GM19239 (cell line): ENCODE measurements at regions not wholly inside any gene's neighbourhood (a gene's known extent, or its start where the extent isn't known, plus 50 kb on each side); places are given as distances from the start of the nearest gene placed in this dataset.
"Not testable (repeated sequence)": the region's sequence is repeated elsewhere in the genome, so short reads cannot be mapped to it uniquely, and the experiment has no call there.

ENCODE experiments used
- DNase-seq: peaks from one replicate; pipeline ENCODE4 v3.0.0; 2011; ENCODE audit warnings: low spot score; ENCODE audit not compliant: insufficient read length
- FAIRE-seq: peaks from 2 replicates; lab custom pipeline; 2011; peaks lifted over from hg19 to GRCh38; lab: Jason Lieb, UNC

DNA sequence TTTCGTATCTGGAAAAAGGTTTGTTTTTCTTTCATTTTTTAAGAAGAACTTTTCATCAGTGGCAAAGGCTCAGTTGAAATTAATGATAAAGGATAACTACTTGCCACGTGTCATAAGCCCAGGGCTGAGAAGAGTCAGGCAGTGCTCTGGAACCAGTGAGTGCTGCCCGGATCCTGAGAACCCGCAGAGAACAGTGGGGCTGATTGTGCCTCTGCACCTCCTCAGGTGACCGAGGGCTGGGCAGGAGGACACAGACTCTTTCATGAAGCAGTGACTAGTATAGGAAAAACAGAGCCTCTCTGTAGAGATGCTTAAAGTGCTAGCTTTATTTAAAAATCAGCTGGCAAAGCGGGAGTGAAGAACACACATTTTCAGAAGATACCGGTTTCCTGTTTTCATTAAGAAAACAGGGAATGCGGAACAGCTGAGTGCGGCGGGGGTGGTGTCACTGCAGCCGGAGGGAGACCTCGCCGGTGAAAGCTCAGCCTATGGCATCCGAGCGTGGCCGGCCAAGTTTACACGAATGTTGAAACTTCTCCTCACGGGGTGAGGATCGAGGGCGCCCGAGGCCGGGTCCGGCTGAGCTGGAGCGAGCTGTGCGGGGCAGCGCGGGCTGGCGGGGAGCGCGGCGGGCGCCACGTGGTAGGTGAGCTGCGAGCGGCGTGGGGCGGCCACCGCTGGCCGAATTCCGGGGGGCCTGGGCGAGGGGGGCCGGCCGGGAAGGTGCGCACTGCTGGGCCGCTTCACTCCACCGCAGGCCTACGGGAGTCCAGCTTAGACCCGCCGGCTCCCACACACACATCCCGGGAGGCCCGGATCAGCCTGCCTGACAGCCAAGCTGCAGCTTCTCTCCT lies 134.7 kb upstream of the DMRT1 start:
- peak; percentile 17 for DNase-seq
- FAIRE-seq, result no peak

DNA sequence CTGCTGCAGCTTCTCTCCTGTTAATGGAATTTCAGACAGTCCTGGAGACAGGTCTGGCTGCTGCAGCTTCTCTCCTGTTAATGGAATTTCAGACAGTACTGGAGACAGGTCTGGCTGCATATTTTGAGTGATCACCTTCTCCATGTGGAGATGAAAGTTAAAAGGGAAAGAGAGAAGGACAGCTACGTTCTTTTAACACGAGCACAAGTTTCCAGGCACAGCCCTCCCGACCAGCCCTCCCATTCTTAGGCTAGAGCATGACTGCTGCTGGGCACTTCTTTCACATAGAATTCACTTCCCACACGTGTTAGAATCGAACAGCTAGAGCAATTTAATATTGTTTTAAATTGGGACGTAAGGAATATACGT lies 133.3 kb upstream of the DMRT1 start:
- no peak for FAIRE-seq
- no peak for DNase-seq

- DNase-seq (no peak), FAIRE-seq (no peak)
These were observed 132.7 kb upstream of the DMRT1 start for GRCh38 chr9:708551-709432.

GRCh38 chr9:710951-711745 lies 130.3 kb upstream of the DMRT1 start:
- FAIRE-seq (no peak), DNase-seq (no peak)

- no peak for DNase-seq
- FAIRE-seq, result no peak
These were observed 129.5 kb upstream of the DMRT1 start for GRCh38 chr9:711761-712553.

GRCh38 chr9:712643-713042 lies 128.9 kb upstream of the DMRT1 start:
- FAIRE-seq (no peak), DNase-seq (no peak)

GRCh38 chr9:713091-713490 lies 128.4 kb upstream of the DMRT1 start:
- DNase-seq (no peak), FAIRE-seq (no peak)

- FAIRE-seq (no peak), DNase-seq (no peak)
These were observed 126.8 kb upstream of the DMRT1 start for GRCh38 chr9:714675-715074.

DNA sequence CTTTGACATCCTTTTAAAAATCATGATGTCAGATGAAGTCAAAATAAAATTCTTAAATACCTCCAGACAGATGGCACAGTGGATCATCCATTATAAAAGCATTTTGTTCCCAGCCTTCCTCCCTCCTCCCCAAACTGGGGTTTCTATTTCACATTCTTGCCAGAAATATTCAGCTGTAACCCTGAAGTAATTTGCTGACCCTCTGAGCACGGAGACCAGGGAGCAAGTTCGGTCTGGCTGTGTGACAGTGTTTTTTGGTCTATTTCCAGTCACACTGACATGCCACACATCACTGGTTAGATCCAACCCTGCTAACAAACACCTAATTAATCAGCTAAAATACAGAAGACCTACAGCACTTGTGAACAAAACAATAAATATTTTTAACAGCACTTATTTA lies 126.2 kb upstream of the DMRT1 start:
- no peak for FAIRE-seq
- no peak for DNase-seq

GRCh38 chr9:715743-716400 lies 125.6 kb upstream of the DMRT1 start:
- FAIRE-seq, result no peak

GRCh38 chr9:717722-718121 lies 123.8 kb upstream of the DMRT1 start:
- DNase-seq (no peak), FAIRE-seq (no peak)

More at GRCh38 chr9:715743-716400, 125.6 kb upstream of the DMRT1 start:
- no peak for DNase-seq

GRCh38 chr9:720239-720881 lies 121.1 kb upstream of the DMRT1 start:
- no peak for FAIRE-seq
- no peak for DNase-seq

- FAIRE-seq (no peak), DNase-seq (no peak)
These were observed 119.0 kb upstream of the DMRT1 start for GRCh38 chr9:722388-722980.

GRCh38 chr9:724461-724860 lies 117.0 kb upstream of the DMRT1 start:
- not testable (repeated sequence) for DNase-seq, FAIRE-seq

- FAIRE-seq (no peak), DNase-seq (no peak)
These were observed 115.5 kb upstream of the DMRT1 start for GRCh38 chr9:726005-726404.

DNA sequence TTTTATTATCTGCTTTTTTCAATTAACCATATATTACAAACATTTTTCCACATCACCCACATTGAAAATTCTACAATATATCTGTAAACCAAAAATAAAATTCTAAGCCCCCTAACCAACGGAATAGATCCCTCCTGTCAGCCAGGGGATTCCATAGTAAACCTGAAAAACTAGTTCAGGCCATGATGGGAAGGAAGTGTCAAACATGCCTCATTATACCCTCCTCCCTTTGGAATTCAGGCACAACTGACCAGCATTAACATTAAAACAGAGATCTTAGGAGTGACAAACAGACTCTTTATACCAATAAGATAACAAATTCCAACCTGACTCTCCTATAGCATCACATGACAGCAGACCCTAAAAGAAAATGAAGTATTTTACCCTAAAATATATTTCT lies 113.7 kb upstream of the DMRT1 start:
- FAIRE-seq (no peak), DNase-seq (no peak)

GRCh38 chr9:728535-728934 lies 113.0 kb upstream of the DMRT1 start:
- no peak for FAIRE-seq
- no peak for DNase-seq

DNA sequence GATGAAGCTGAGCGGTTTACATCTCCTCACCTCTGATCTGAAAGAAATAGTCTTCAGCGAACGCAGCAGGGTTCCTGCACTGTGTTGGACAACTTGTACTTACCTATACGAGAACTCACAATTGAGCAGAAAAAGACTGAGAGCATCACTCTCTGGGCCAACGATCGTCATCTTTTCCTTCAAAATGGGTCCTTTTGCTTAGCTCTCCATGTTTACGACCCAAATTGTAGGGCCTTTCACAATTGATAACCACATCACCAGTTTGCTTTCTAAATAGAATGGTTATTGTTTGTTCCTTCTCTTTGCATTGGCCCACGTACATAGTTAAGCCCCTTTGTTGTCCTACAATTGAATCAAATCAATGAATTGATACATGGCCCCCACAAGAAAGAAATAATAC lies 110.0 kb upstream of the DMRT1 start:
- DNase-seq, result no peak
- FAIRE-seq, result no peak
